ENCODE measurements at regions not wholly inside any gene's neighbourhood (a gene's known extent, or its start where the extent isn't known, plus 50 kb on each side); places are given as distances from the start of the nearest gene placed in this dataset.

GRCh38 chr10:109007514-109007913 is 915.8 kb downstream of the XPNPEP1 start:
- Histone ChIP-seq H3K36me3 (ENCODE audit: control insufficient read depth in 1 of 2, insufficient read depth in 2 of 2, low read length in 2 of 2) (no peaks in the 10 kb centered on the region), H3K27me3 (ENCODE audit: control insufficient read depth in 1 of 2, insufficient read depth in 2 of 2, low read length in 2 of 2) (no peaks in the 10 kb centered on the region), H3K9ac (ENCODE audit: low read depth in 1 of 2, low read length in 2 of 2) (no peak overlapping the region), H3K4me3 (ENCODE audit: low read depth in 1 of 2, low read length in 2 of 2) (no peak overlapping the region), H3K9me3 (ENCODE audit: control insufficient read depth in 1 of 2, low read length in 2 of 2) (no peaks in the 10 kb centered on the region), H3K27ac (ENCODE audit: low read depth, low read length) (no peak overlapping the region), H3K4me1 (ENCODE audit: control insufficient read depth in 1 of 2, insufficient read depth in 2 of 2, low read length in 2 of 2) (no peaks in the 10 kb centered on the region)

DNA sequence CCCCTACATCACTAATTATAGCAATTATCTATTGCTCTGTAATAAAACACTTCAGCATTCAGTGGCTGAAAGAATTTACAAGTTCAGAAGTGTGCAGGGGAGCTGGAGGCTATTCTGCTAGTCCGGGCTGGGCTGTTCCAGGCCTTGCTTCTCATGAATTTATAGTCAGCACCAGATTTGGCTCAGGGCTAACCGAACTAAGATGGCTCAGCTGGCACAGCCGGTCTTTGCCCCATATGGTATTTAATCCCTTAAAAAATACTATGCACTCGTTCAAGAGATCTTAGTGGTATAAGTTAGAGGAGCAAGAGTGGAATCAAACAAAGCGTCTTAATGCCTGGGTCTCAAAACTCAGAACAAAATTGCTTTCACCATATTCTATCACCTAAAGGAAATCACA is 932.9 kb downstream of the XPNPEP1 start:
- no peaks in the 10 kb centered on the region for H3K4me1 ChIP-seq (ENCODE audit: control insufficient read depth in 1 of 2, insufficient read depth in 2 of 2, low read length in 2 of 2)
- H3K9me3 ChIP-seq (ENCODE audit: control insufficient read depth in 1 of 2, low read length in 2 of 2): no peaks in the 10 kb centered on the region
- no peak overlapping the region for H3K27ac ChIP-seq (ENCODE audit: low read depth, low read length)
- no peak overlapping the region for H3K9ac ChIP-seq (ENCODE audit: low read depth in 1 of 2, low read length in 2 of 2)
- no peak overlapping the region for H3K4me3 ChIP-seq (ENCODE audit: low read depth in 1 of 2, low read length in 2 of 2)
- H3K36me3 ChIP-seq (ENCODE audit: control insufficient read depth in 1 of 2, insufficient read depth in 2 of 2, low read length in 2 of 2): no peaks in the 10 kb centered on the region
- H3K27me3 ChIP-seq (ENCODE audit: control insufficient read depth in 1 of 2, insufficient read depth in 2 of 2, low read length in 2 of 2): no peaks in the 10 kb centered on the region

GRCh38 chr10:108989976-108990375 is 933.3 kb downstream of the XPNPEP1 start:
- no peak overlapping the region for H3K4me3 ChIP-seq (ENCODE audit: low read depth in 1 of 2, low read length in 2 of 2)
- H3K9ac ChIP-seq (ENCODE audit: low read depth in 1 of 2, low read length in 2 of 2): no peak overlapping the region
- H3K4me1 ChIP-seq (ENCODE audit: control insufficient read depth in 1 of 2, insufficient read depth in 2 of 2, low read length in 2 of 2): no peaks in the 10 kb centered on the region
- H3K36me3 ChIP-seq (ENCODE audit: control insufficient read depth in 1 of 2, insufficient read depth in 2 of 2, low read length in 2 of 2): no peaks in the 10 kb centered on the region
- no peaks in the 10 kb centered on the region for H3K9me3 ChIP-seq (ENCODE audit: control insufficient read depth in 1 of 2, low read length in 2 of 2)
- no peaks in the 10 kb centered on the region for H3K27me3 ChIP-seq (ENCODE audit: control insufficient read depth in 1 of 2, insufficient read depth in 2 of 2, low read length in 2 of 2)
- H3K27ac ChIP-seq (ENCODE audit: low read depth, low read length): no peak overlapping the region

- Histone ChIP-seq H3K4me3 (ENCODE audit: low read depth in 1 of 2, low read length in 2 of 2) (no peak overlapping the region), H3K4me1 (ENCODE audit: control insufficient read depth in 1 of 2, insufficient read depth in 2 of 2, low read length in 2 of 2) (no peaks in the 10 kb centered on the region), H3K36me3 (ENCODE audit: control insufficient read depth in 1 of 2, insufficient read depth in 2 of 2, low read length in 2 of 2) (no peaks in the 10 kb centered on the region), H3K27me3 (ENCODE audit: control insufficient read depth in 1 of 2, insufficient read depth in 2 of 2, low read length in 2 of 2) (no peaks in the 10 kb centered on the region), H3K27ac (ENCODE audit: low read depth, low read length) (no peak overlapping the region), H3K9me3 (ENCODE audit: control insufficient read depth in 1 of 2, low read length in 2 of 2) (peaks cover 1 to 8% of the 10 kb centered on the region in 2 donors), H3K9ac (ENCODE audit: low read depth in 1 of 2, low read length in 2 of 2) (no peak overlapping the region)
Observed at GRCh38 chr10:108982159-108982558, 941.2 kb downstream of the XPNPEP1 start.

DNA sequence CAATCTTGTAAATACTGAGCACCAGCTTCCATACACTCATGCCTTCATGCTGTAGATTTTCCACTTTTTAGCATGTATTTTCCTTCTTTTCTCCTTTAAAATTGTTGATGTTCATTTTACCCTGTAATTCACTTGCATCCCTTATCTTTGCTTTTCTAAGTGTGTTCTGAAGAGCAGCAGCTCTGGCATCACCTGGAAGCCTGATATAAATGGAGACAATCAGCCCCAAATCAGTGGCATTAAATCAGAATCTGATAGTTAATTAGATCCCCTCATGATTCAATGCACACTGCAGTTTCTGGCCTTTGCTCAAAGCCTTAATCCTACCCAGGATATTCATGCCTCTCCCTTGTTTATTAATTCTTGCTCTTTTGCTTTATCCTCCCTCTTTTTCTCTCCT is 942.4 kb downstream of the XPNPEP1 start:
- Histone ChIP-seq H3K9ac (ENCODE audit: low read depth in 1 of 2, low read length in 2 of 2) (no peak overlapping the region), H3K4me1 (ENCODE audit: control insufficient read depth in 1 of 2, insufficient read depth in 2 of 2, low read length in 2 of 2) (no peaks in the 10 kb centered on the region), H3K27me3 (ENCODE audit: control insufficient read depth in 1 of 2, insufficient read depth in 2 of 2, low read length in 2 of 2) (no peaks in the 10 kb centered on the region), H3K4me3 (ENCODE audit: low read depth in 1 of 2, low read length in 2 of 2) (no peak overlapping the region), H3K36me3 (ENCODE audit: control insufficient read depth in 1 of 2, insufficient read depth in 2 of 2, low read length in 2 of 2) (no peaks in the 10 kb centered on the region), H3K9me3 (ENCODE audit: control insufficient read depth in 1 of 2, low read length in 2 of 2) (peaks cover 1 to 8% of the 10 kb centered on the region in 2 donors), H3K27ac (ENCODE audit: low read depth, low read length) (no peak overlapping the region)

DNA sequence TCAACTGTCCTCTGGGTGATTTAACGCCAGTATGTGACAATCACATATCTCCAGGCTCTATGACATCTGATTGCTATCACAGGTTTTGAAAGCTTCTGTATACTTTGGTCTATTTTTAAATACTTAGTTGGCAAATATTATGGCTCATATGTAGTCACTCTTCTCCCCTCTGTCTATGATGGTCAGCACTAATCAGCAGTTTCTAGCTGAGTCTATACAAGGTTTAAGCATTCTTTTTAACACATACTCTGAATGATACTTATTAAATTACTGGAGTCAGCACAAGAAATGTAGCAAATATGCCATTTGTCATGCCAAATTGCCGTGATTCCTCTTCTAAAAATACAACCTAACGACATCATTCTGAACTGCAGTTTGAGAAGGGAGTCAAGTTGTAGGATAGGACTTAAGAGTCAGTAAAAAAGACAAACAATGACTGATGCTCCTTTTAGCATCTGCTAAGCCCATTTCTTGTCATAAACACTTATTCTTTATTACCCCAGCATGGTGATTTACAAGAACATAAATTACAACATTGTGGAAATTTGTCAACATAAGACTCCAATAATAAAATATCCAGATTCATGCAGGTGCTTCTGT is 947.8 kb downstream of the XPNPEP1 start:
- no peak overlapping the region for H3K9ac ChIP-seq (ENCODE audit: low read depth in 1 of 2, low read length in 2 of 2)
- H3K4me1 ChIP-seq (ENCODE audit: control insufficient read depth in 1 of 2, insufficient read depth in 2 of 2, low read length in 2 of 2): no peaks in the 10 kb centered on the region
- H3K36me3 ChIP-seq (ENCODE audit: control insufficient read depth in 1 of 2, insufficient read depth in 2 of 2, low read length in 2 of 2): no peaks in the 10 kb centered on the region
- H3K9me3 ChIP-seq (ENCODE audit: control insufficient read depth in 1 of 2, low read length in 2 of 2): peaks cover 1 to 8% of the 10 kb centered on the region in 2 donors
- no peaks in the 10 kb centered on the region for H3K27me3 ChIP-seq (ENCODE audit: control insufficient read depth in 1 of 2, insufficient read depth in 2 of 2, low read length in 2 of 2)
- H3K4me3 ChIP-seq (ENCODE audit: low read depth in 1 of 2, low read length in 2 of 2): no peak overlapping the region
- H3K27ac ChIP-seq (ENCODE audit: low read depth, low read length): no peak overlapping the region

GRCh38 chr10:108970016-108970415 is 953.3 kb downstream of the XPNPEP1 start:
- Histone ChIP-seq H3K9me3 (ENCODE audit: control insufficient read depth in 1 of 2, low read length in 2 of 2) (no peaks in the 10 kb centered on the region), H3K4me3 (ENCODE audit: low read depth in 1 of 2, low read length in 2 of 2) (no peak overlapping the region), H3K27ac (ENCODE audit: low read depth, low read length) (no peak overlapping the region), H3K4me1 (ENCODE audit: control insufficient read depth in 1 of 2, insufficient read depth in 2 of 2, low read length in 2 of 2) (no peaks in the 10 kb centered on the region), H3K9ac (ENCODE audit: low read depth in 1 of 2, low read length in 2 of 2) (no peak overlapping the region), H3K36me3 (ENCODE audit: control insufficient read depth in 1 of 2, insufficient read depth in 2 of 2, low read length in 2 of 2) (no peaks in the 10 kb centered on the region), H3K27me3 (ENCODE audit: control insufficient read depth in 1 of 2, insufficient read depth in 2 of 2, low read length in 2 of 2) (no peaks in the 10 kb centered on the region)

GRCh38 chr10:108966411-108966810 is 956.9 kb downstream of the XPNPEP1 start:
- no peaks in the 10 kb centered on the region for H3K9me3 ChIP-seq (ENCODE audit: control insufficient read depth in 1 of 2, low read length in 2 of 2)
- no peak overlapping the region for H3K27ac ChIP-seq (ENCODE audit: low read depth, low read length)
- H3K36me3 ChIP-seq (ENCODE audit: control insufficient read depth in 1 of 2, insufficient read depth in 2 of 2, low read length in 2 of 2): no peaks in the 10 kb centered on the region
- H3K27me3 ChIP-seq (ENCODE audit: control insufficient read depth in 1 of 2, insufficient read depth in 2 of 2, low read length in 2 of 2): no peaks in the 10 kb centered on the region
- no peaks in the 10 kb centered on the region for H3K4me1 ChIP-seq (ENCODE audit: control insufficient read depth in 1 of 2, insufficient read depth in 2 of 2, low read length in 2 of 2)
- H3K9ac ChIP-seq (ENCODE audit: low read depth in 1 of 2, low read length in 2 of 2): no peak overlapping the region
- no peak overlapping the region for H3K4me3 ChIP-seq (ENCODE audit: low read depth in 1 of 2, low read length in 2 of 2)

GRCh38 chr10:108966005-108966404 is 957.3 kb downstream of the XPNPEP1 start:
- Histone ChIP-seq H3K4me3 (ENCODE audit: low read depth in 1 of 2, low read length in 2 of 2) (no peak overlapping the region), H3K27me3 (ENCODE audit: control insufficient read depth in 1 of 2, insufficient read depth in 2 of 2, low read length in 2 of 2) (no peaks in the 10 kb centered on the region), H3K9me3 (ENCODE audit: control insufficient read depth in 1 of 2, low read length in 2 of 2) (no peaks in the 10 kb centered on the region), H3K36me3 (ENCODE audit: control insufficient read depth in 1 of 2, insufficient read depth in 2 of 2, low read length in 2 of 2) (no peaks in the 10 kb centered on the region), H3K27ac (ENCODE audit: low read depth, low read length) (no peak overlapping the region), H3K4me1 (ENCODE audit: control insufficient read depth in 1 of 2, insufficient read depth in 2 of 2, low read length in 2 of 2) (no peaks in the 10 kb centered on the region), H3K9ac (ENCODE audit: low read depth in 1 of 2, low read length in 2 of 2) (no peak overlapping the region)

DNA sequence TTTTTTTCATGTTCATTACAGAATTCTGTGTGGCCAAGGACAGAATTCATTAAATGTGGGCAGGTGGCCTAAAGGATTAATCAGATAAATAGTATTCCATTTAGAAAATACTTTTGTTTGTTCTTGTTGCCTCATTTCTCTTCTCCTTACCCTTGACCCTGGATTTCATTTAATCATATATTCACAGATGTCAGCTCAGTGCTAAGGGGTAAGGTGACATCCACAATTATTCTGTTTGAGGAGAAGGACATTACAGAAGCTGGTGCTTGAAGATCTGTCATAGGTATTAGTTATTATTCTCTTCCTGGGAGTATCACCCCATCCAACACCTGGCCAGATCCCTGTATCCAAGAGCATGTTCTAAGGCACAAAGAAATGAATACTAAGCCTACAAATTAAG is 961.1 kb downstream of the XPNPEP1 start:
- Histone ChIP-seq H3K36me3 (ENCODE audit: control insufficient read depth in 1 of 2, insufficient read depth in 2 of 2, low read length in 2 of 2) (no peaks in the 10 kb centered on the region), H3K27me3 (ENCODE audit: control insufficient read depth in 1 of 2, insufficient read depth in 2 of 2, low read length in 2 of 2) (no peaks in the 10 kb centered on the region), H3K9me3 (ENCODE audit: control insufficient read depth in 1 of 2, low read length in 2 of 2) (no peaks in the 10 kb centered on the region), H3K9ac (ENCODE audit: low read depth in 1 of 2, low read length in 2 of 2) (no peak overlapping the region), H3K4me1 (ENCODE audit: control insufficient read depth in 1 of 2, insufficient read depth in 2 of 2, low read length in 2 of 2) (no peaks in the 10 kb centered on the region), H3K27ac (ENCODE audit: low read depth, low read length) (no peak overlapping the region), H3K4me3 (ENCODE audit: low read depth in 1 of 2, low read length in 2 of 2) (no peak overlapping the region)

DNA sequence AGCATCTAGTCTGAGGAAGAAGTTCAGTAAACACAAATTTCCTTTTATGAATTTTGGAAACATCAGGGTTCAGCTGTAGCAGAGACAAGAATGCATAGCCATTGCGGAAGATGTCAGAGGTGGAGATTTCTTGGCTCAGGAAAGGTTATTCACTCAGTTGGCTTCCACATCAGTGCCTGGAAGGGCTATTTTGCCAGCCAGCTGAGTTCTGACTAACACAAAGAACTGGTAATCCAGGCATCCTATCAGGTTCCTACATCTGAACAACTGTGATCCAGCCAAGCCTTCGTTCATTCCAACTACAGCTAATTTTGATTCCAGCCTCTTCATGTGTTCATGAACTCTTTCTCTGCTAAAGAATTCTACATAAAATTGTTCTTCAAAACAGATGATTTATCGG is 965.6 kb downstream of the XPNPEP1 start:
- H3K4me3 ChIP-seq (ENCODE audit: low read depth in 1 of 2, low read length in 2 of 2): no peak overlapping the region
- H3K36me3 ChIP-seq (ENCODE audit: control insufficient read depth in 1 of 2, insufficient read depth in 2 of 2, low read length in 2 of 2): no peaks in the 10 kb centered on the region
- no peaks in the 10 kb centered on the region for H3K4me1 ChIP-seq (ENCODE audit: control insufficient read depth in 1 of 2, insufficient read depth in 2 of 2, low read length in 2 of 2)
- H3K27ac ChIP-seq (ENCODE audit: low read depth, low read length): no peak overlapping the region
- no peak overlapping the region for H3K9ac ChIP-seq (ENCODE audit: low read depth in 1 of 2, low read length in 2 of 2)
- no peaks in the 10 kb centered on the region for H3K9me3 ChIP-seq (ENCODE audit: control insufficient read depth in 1 of 2, low read length in 2 of 2)
- H3K27me3 ChIP-seq (ENCODE audit: control insufficient read depth in 1 of 2, insufficient read depth in 2 of 2, low read length in 2 of 2): no peaks in the 10 kb centered on the region

All from duodenal mucosa (tissue), 2 donors.